Esophagus muscularis mucosa (tissue), 4 donors: ENCODE measurements at regions not wholly inside any gene's neighbourhood (a gene's known extent, or its start where the extent isn't known, plus 50 kb on each side); places are given as distances from the start of the nearest gene placed in this dataset.

Source experiments
- DNase-seq: peaks from one replicate; pipeline ENCODE4 v3.0.0-alpha.2; 2017; ENCODE audit errors: extremely low spot score
- H3K27ac ChIP-seq, 4 donors: fragments of 200-600 bp; sonication (generic); replicated peaks in 1 of 4; 1 replicate in 3 of 4; 2 replicates in 1 of 4; pipeline ENCODE4 v1.5.1; 2016 to 2019; ENCODE audit warnings: mild to moderate bottlenecking in 1 of 4
- H3K27me3 ChIP-seq, 4 donors: fragments of 200-600 bp; sonication (generic); one replicate each; pipeline versions ENCODE4 v1.5.1 to v1.6.0; 2016 to 2019
- H3K36me3 ChIP-seq, 4 donors: fragments of 200-600 bp; sonication (generic); one replicate each; pipeline ENCODE4 v1.5.1; 2016 to 2019
- H3K4me1 ChIP-seq, 4 donors: fragments of 200-600 bp; sonication (generic); one replicate each; pipeline ENCODE4 v1.5.1; 2016 to 2019
- H3K4me3 ChIP-seq, 4 donors: fragments of 200-600 bp; sonication (generic); 1 replicate in 2 of 4; 2 replicates in 2 of 4; pipeline ENCODE4 v1.5.1; 2016 to 2019; ENCODE audit warnings: mild to moderate bottlenecking in 4 of 4, moderate library complexity in 1 of 4
- H3K9me3 ChIP-seq, 4 donors: fragments of 200-600 bp; sonication (generic); 1 replicate in 3 of 4; 2 replicates in 1 of 4; pipeline ENCODE4 v1.5.1; 2016 to 2019
- EP300 ChIP-seq: sonication (generic); formaldehyde crosslinking; IDR thresholded peaks from one replicate; pipeline ENCODE4 v1.6.1; 2017; ENCODE audit warnings: antibody characterized with exemption
- POLR2A ChIP-seq: fragments of 450-650 bp; IDR thresholded peaks from one replicate; pipeline ENCODE4 v1.6.1; 2017; ENCODE audit warnings: antibody characterized with exemption, moderate library complexity, mild to moderate bottlenecking, low read depth
- POLR2AphosphoS5 ChIP-seq, 2 donors: sonication (generic); formaldehyde crosslinking; IDR thresholded peaks; one replicate each; pipeline ENCODE4 v1.6.1; 2017; ENCODE audit warnings: antibody characterized with exemption in 2 of 2
- WGBS: methylation state at CpG from one replicate; pipeline ENCODE4 v1.1.5; 2018; 5-methylcytosine and 5-hydroxymethylcytosine counted together
- intact Hi-C: fragments of 100-400 bp; cut with DNase I; formaldehyde crosslinking; loops from one replicate; pipeline ENCODE4 v1.15.1; 2023
- TF ChIP-seq, protein P1 (sequence below), 3 experiments: fragments of 200-600 bp in 2 of 3; fragments of 450-650 bp in 1 of 3; sonication (generic) in 2 of 3; IDR thresholded peaks; one replicate each; pipeline ENCODE4 v1.5.1; 2017 to 2019; ENCODE audit warnings: antibody characterized with exemption in 3 of 3, mild to moderate bottlenecking in 2 of 3, moderate library complexity in 1 of 3

DNA sequence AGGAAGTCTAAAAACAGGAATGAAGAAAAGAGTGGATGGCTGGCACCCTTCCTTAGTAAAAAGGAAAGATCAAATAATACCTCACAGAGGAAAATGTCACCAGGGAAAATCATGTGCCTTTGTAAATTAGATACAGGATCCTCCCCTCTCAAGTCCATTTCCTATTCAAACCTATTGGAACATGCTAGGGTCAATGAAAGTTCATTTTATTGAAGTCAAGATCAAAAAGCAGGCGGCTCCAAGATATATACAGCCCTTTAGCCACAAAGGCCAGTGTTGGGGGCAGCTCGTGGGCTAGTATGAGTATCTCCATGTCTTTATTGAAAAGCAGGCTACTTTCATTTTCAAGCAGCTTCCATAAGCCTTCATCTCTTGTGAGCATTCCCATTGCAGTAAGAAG lies 141.1 kb downstream of the QDPR start:
- Histone ChIP-seq H3K9me3 (no peaks in the 10 kb centered on the region), H3K4me1 (peaks cover 0 to 14% (median 8%) of the 10 kb centered on the region in 4 donors), H3K36me3 (no peaks in the 10 kb centered on the region), H3K4me3 (no peak overlapping the region), H3K27me3 (no peaks in the 10 kb centered on the region), H3K27ac (no peak overlapping the region)
- 45% methylated on average over 2 of the region's 2 CpGs for WGBS
- TF ChIP-seq, protein P1, sequence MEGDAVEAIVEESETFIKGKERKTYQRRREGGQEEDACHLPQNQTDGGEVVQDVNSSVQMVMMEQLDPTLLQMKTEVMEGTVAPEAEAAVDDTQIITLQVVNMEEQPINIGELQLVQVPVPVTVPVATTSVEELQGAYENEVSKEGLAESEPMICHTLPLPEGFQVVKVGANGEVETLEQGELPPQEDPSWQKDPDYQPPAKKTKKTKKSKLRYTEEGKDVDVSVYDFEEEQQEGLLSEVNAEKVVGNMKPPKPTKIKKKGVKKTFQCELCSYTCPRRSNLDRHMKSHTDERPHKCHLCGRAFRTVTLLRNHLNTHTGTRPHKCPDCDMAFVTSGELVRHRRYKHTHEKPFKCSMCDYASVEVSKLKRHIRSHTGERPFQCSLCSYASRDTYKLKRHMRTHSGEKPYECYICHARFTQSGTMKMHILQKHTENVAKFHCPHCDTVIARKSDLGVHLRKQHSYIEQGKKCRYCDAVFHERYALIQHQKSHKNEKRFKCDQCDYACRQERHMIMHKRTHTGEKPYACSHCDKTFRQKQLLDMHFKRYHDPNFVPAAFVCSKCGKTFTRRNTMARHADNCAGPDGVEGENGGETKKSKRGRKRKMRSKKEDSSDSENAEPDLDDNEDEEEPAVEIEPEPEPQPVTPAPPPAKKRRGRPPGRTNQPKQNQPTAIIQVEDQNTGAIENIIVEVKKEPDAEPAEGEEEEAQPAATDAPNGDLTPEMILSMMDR (IDR thresholded peaks at IDR 0.05), result no peak
- TF ChIP-seq POLR2AphosphoS5 (IDR thresholded peaks at IDR 0.05) (no peak), POLR2A (no peak), EP300 (no peak)
- intact Hi-C loops, result no loop called here
- no peak for DNase-seq

DNA sequence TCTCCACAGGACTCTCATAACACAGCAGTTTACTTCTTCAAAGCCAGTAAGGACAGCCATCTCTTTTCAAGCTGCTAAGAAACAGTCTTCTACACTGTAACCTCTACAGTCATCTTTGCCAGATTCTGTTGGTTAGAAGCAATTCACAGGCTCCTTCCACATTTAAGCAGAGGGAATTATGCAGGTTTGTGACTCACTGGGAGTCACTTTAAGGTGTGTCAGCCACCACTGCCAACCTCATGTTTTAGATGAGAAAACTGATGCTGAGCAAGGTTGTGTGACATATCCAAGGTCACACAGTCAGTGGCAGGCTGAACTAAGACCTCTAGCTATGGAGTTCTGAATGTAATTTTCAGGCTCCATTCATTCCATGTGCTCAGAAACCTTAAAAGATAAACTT lies 143.5 kb downstream of the QDPR start:
- Histone ChIP-seq H3K27me3 (no peaks in the 10 kb centered on the region), H3K36me3 (no peaks in the 10 kb centered on the region), H3K4me1 (peaks cover 0 to 7% (median 2%) of the 10 kb centered on the region in 4 donors), H3K27ac (no peak overlapping the region), H3K4me3 (no peak overlapping the region), H3K9me3 (no peaks in the 10 kb centered on the region)
- DNase-seq, result no peak
- no peak for TF ChIP-seq EP300
- TF ChIP-seq, protein P1 (IDR thresholded peaks at IDR 0.05), result no peak
- TF ChIP-seq POLR2A, result no peak
- no peak for TF ChIP-seq POLR2AphosphoS5 (IDR thresholded peaks at IDR 0.05)
- intact Hi-C loops, result no loop called here

DNA sequence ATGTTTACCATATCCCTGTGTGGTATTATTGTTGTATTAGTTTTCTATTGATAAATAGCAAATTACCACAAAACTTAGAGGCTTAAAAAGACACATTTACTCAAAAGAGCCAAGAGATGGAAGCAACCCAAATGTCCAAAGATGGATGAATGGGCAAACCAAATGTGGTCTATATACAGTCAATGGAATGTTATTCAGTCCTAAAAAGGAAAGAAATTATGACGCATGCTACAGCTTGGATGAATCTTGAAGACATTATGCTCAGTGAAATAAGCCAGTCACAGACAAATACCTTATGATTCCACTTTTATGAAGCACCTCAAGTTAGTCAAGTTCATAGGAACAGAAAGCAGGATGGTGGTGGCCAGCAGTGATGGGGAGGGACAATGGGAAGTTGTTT lies 144.7 kb downstream of the QDPR start:
- no peak overlapping the region for H3K27ac ChIP-seq
- 69% methylated on average over 1 of the region's 1 CpG for WGBS
- peaks cover 0 to 7% (median 2%) of the 10 kb centered on the region in 4 donors for H3K4me1 ChIP-seq
- H3K9me3 ChIP-seq, result no peaks in the 10 kb centered on the region
- no peak for DNase-seq
- H3K27me3 ChIP-seq, result no peaks in the 10 kb centered on the region
- TF ChIP-seq EP300, result no peak
- TF ChIP-seq, protein P1 (IDR thresholded peaks at IDR 0.05), result no peak
- no peak for TF ChIP-seq POLR2AphosphoS5 (IDR thresholded peaks at IDR 0.05)
- no peak for TF ChIP-seq POLR2A
- intact Hi-C loops, result no loop called here
- no peak overlapping the region for H3K4me3 ChIP-seq
- H3K36me3 ChIP-seq, result no peaks in the 10 kb centered on the region

GRCh38 chr4:17366496-17366895 lies 145.4 kb downstream of the QDPR start:
- no peak overlapping the region for H3K4me3 ChIP-seq
- DNase-seq, result no peak
- peaks cover 0 to 7% (median 2%) of the 10 kb centered on the region in 4 donors for H3K4me1 ChIP-seq
- H3K36me3 ChIP-seq, result no peaks in the 10 kb centered on the region
- H3K27me3 ChIP-seq, result no peaks in the 10 kb centered on the region
- H3K9me3 ChIP-seq, result no peaks in the 10 kb centered on the region
- intact Hi-C loops, result no loop called here
- TF ChIP-seq EP300, result no peak
- H3K27ac ChIP-seq, result no peak overlapping the region
- 75% methylated on average over 1 of the region's 1 CpG for WGBS

DNA sequence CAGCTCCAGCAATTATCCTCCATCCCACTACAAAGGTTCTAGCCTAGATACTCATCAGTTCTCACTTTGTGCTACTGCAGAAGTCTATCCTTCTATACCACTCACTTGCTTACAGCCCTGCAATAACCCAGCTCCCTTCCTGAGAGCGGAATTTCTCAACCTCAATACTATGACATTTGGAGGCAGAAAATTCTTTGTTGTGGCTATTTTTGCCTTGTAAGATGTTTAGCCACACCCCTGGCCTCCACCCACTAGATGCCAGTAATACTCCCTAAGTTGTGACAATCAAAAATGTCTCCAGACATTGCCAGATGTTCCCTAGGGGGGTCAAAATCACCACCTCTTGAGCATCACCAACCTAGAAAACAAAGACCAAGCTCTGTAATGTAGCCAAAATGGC lies 149.5 kb downstream of the QDPR start:
- no peaks in the 10 kb centered on the region for H3K36me3 ChIP-seq
- H3K27ac ChIP-seq, result no peak overlapping the region
- 93% methylated on average over 1 of the region's 1 CpG for WGBS
- intact Hi-C loops, result no loop called here
- no peak overlapping the region for H3K4me3 ChIP-seq
- no peaks in the 10 kb centered on the region for H3K27me3 ChIP-seq
- peaks cover 0 to 7% (median 2%) of the 10 kb centered on the region in 4 donors for H3K4me1 ChIP-seq
- no peaks in the 10 kb centered on the region for H3K9me3 ChIP-seq
- DNase-seq, result no peak
- TF ChIP-seq, protein P1 (IDR thresholded peaks at IDR 0.05), result no peak
